ENCODE measurements at regions not wholly inside any gene's neighbourhood (a gene's known extent, or its start where the extent isn't known, plus 50 kb on each side); places are given as distances from the start of the nearest gene placed in this dataset.
A peak's percentile ranks its signal among the peaks of the same experiment; 100 is the strongest.
"Not testable (repeated sequence)": the region's sequence is repeated elsewhere in the genome, so short reads cannot be mapped to it uniquely, and the experiment has no call there.

GRCh38 chr12:86634456-86635410 is 378.5 kb upstream of the MGAT4C start:
- DNase-seq: no peak

DNA sequence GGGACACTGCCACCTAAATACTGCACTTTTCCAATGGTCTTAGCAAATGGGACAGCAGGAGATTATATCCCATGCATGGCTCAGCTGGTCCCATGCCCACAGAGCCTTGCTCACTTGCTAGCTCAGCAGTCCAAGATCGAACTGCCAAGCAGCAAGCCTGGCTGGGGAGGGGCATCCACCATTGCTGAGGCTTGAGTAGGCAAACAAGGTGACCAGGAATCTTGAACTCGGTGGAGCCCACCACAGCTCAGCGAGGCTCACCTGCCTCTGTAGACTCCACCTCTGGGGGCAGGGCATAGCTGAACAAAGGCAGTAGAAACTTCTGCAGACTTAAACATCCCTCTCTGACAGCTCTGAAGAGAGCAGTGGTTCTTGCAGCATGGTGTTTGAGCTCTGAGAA is 370.8 kb upstream of the MGAT4C start:
- no peak for DNase-seq

DNA sequence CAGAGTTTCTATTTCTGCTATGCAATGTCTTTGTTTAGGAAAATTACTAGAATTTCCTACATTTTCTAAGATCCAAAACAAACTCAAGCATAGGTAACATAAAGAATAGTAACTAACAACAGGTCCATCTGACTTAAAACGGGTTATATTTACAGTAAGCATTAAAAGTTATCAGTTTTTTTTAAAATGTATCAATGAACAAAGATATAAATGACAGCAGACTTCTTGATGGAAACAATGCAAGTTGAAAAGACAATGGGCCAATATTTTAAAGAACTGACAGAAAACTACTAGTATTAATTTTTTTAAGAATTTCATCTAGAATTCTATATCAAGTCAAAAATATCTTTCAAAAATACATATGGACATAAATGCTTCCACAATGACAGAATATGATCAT is 367.1 kb upstream of the MGAT4C start:
- DNase-seq: no peak

DNA sequence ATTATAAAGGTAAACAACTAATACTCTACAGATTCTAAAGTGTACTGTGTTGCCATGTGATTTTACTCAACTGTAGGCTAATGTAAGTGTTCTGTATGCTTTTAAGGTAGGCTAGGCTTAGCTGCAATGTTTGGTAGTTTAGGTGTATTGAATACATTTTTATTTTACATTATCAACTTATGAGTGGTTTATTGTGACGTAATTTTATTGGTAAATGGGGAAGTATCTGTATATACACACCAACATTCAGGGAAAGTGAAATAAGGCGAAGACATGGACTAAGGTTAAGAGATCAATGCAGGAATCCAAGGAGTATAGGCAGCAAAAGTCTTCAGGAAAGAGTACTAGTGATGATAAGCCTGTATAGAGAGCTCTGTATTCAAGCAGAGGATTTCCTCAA is 365.8 kb upstream of the MGAT4C start:
- DNase-seq: no peak

GRCh38 chr12:86613311-86613710 is 357.1 kb upstream of the MGAT4C start:
- DNase-seq: peak; percentile 13

DNA sequence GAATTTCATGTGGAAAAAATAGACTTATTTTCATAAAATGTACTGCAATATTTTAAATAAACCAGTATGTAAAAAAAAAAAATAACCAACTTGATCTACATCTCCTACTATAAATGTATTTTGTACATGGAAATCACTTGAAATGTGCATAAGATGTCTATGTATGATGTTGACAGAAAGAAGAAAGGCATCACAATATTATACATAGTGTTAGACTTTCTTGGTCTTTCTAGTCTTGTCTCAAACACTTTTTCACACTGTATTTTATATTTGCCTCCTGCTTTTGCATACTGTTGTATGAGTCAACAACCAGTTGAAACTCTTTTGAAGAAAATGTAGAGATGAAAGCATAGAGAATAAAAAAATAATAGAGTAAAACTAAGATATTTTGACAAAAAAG is 352.4 kb upstream of the MGAT4C start:
- DNase-seq: no peak

GRCh38 chr12:86601550-86602308 is 345.5 kb upstream of the MGAT4C start:
- no peak for DNase-seq

DNA sequence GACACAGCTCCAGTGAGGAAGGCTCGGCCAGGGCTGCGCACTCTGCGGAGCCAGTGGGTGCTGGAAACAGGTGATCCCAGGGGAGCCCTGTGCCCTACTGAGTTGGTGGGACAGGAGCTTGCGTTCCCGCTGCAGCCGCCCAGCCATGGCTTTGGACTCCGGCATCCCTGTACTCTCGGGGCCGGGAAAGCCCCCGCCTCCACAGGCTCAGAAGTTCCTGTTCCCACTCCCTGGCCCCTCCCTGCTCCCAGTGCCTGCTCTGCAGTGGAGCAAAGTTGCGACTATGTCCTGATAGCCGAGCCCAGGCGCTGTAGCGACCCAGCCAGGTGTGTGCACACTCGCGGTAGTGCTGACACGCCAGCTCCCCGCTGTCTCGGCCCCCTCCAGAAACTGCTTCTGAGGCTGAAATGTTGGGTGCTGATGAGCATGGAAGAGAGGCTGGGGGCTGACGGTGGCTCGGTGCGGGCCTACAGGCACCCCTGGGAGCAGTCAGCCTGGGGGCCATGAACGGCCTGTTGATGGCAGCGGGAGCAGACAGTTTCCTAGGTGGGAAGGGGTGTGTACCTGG is 344.6 kb upstream of the MGAT4C start:
- no peak for DNase-seq

DNA sequence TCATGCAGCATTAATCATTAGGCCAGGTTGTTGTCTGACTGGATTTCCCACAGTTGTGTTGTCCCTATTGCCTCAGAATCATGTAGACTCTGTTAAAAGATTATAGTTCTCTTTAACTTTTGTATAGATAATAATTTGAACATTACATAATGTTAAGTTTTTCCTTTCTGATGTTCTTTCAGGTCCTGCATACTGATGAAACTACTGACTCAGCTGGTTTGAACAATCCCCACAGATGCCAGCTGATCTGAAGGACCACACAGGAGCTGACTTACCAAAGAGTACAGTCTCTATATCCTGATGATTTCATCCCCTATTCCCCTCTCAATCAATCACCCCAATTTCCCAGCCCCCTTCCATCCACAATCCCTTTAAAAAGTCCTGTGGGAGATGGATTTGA is 341.2 kb upstream of the MGAT4C start:
- no peak for DNase-seq

GRCh38 chr12:86590296-86590695 is 334.1 kb upstream of the MGAT4C start:
- no peak for DNase-seq

GRCh38 chr12:86574143-86574542 is 318.0 kb upstream of the MGAT4C start:
- DNase-seq: no peak

- DNase-seq: no peak
These were observed 316.3 kb upstream of the MGAT4C start for GRCh38 chr12:86572455-86572854.

- no peak for DNase-seq
These were observed 308.8 kb upstream of the MGAT4C start for GRCh38 chr12:86565038-86565437.

DNA sequence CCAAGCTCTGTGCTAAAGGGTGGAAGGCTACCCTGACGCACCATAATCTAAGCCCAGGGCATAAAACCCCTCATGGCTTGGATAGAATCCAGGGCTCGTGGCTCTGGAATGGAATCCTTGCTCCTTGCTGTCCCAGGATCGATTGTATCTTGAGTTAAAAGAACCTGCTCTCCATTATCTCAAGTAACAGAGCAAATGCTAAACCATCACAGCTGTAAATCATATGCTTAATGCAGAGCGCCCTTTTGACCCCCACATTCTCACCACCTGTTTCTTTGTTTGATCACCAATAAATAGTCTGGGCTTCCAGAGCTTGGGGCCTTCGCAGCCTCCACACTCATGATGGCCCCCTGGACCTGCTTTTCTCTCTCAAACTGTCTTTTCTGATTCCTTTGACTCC is 299.3 kb upstream of the MGAT4C start:
- DNase-seq: not testable (repeated sequence)

- no peak for DNase-seq
These were observed 295.0 kb upstream of the MGAT4C start for GRCh38 chr12:86551146-86551571.

DNA sequence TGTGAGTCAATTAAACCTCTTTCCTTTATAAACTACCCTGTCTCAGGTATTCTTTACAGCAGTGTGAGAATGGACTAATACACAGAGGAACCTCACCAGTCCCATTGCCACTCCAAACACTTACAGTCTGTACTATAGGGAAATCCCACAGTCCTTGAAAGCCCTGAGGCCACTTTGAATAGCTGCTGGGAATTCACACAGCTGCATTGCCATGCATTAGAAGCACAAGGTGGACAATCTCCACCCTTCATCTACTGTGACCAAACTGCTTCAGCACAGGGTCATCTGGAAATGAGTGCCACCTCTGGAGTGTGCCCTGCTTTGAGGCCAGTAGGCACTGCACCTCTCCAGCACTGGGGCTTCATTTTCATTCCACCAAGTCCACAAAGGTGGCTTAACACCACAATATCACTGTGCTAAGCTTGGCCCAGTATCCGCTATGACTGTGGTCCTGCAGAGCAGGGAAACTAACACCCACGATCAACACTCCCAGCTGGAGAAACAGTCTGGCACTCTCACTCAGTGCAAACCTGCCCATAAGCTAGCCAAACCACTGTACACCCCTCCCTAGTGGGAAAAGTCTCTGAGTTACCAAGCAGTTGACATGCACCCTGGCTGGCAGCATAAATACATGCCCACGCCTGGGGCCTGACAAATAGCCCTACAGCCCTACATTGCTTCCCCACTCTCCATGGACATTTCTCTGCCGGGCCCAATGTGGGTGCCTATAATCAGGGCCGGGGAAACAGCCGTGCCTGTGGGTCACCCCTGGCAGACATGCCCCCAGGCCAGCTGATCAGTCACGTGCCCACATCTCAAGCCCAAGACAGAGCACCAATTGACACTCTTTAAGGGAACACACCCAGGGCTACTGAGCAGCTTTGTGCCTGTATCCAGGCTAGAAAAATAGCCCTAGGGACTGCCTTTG is 294.3 kb upstream of the MGAT4C start:
- no peak for DNase-seq

DNA sequence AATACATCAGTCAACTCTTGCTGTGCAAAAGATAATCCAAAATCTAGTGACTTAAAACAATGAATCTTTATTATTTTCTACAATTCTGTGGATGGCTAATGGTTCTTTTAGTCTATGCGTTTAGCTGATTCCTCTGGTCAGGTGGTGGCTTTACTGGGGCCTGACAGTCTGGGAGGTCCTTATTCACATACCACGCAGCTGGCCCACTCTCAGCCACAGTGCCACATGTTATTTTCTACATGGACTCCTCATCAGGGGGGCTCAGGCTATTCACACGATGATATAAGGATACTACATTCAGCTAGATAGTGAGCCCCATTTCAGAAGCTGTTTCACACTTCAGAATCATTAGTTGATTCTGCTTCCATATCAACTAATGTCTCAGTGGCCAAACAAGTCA is 287.5 kb upstream of the MGAT4C start:
- no peak for DNase-seq

- no peak for DNase-seq
These were observed 274.9 kb upstream of the MGAT4C start for GRCh38 chr12:86530996-86531655.

DNA sequence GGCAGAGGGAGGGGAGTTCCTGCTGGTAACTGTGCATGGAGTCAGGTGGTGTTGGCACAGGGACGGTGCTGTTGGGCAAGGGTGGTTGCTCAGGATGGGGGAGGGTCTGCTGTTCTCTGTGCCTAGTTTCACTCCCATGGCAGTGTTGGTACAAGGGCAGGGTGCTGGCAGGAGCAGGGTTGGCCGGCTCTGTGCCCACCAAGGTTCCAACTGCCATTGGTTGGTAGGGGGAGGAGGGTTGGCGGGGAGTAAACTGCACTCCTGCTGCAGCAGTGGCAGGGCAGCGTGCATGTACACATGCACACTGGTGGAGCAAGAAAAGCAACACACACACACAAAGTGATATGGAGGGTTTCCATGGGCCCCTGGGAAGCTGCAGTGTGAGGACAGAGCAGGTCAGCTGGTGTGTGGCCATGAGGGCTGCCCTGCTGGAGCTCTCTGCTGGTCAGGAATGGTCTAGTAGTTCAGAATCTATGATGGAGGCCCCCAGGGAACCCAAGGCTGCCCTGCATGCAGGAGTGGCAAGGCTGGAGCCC is 269.9 kb upstream of the MGAT4C start:
- no peak for DNase-seq

- no peak for DNase-seq
These were observed 267.7 kb upstream of the MGAT4C start for GRCh38 chr12:86523844-86524243.

- DNase-seq: no peak
These were observed 265.7 kb upstream of the MGAT4C start for GRCh38 chr12:86521870-86522269.

DNA sequence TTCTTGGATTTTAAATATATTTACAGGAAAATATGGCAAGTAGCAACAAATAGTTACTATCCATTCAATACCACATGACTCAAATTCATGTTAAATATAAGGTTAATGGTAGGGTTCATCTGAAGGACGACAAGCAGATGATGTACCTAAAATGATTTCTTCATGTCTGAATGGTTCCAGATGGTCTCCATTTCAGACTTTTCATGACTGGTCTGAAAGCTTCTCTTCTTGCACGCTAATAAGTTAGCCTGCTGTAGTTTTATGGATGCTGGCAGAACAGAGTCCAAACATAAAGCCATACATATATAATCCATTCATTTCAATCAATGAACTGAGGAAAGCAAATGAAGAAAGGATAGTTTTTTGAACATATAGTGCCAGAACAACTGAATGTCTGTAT is 257.0 kb upstream of the MGAT4C start:
- DNase-seq: peak; percentile 67

Measured in fibroblast of skin of right quadriceps (primary cell).